OCI-LY3 (cell line): ENCODE measurements at regions not wholly inside any gene's neighbourhood (a gene's known extent, or its start where the extent isn't known, plus 50 kb on each side); places are given as distances from the start of the nearest gene placed in this dataset.

Experiments
- H2AFZ ChIP-seq: fragments of 200-600, 300-600 bp; shearing (Covaris generic); 2 replicates; pipeline ENCODE4 v1.6.0; 2014; ENCODE audit warnings: antibody characterized with exemption, low read depth, low read length
- H3K27ac ChIP-seq: fragments of 200-600, 300-600 bp; sonication (generic); 2 replicates; pipeline ENCODE4 v1.5.1; 2014; ENCODE audit warnings: mild to moderate bottlenecking, low read length, moderate library complexity, mixed read lengths
- H3K27me3 ChIP-seq: fragments of 200-600, 300-600 bp; sonication (generic); 2 replicates; pipeline ENCODE4 v1.6.1; 2014; ENCODE audit warnings: low read depth, low read length, mixed read lengths
- H3K36me3 ChIP-seq: fragments of 200-600, 300-600 bp; sonication (generic); replicated peaks from 2 replicates; pipeline ENCODE3; 2014; ENCODE audit warnings: low read depth, low read length, mixed read lengths
- H3K4me1 ChIP-seq: fragments of 300-600, 200-600 bp; sonication (generic); 2 replicates; pipeline ENCODE4 v1.6.1; 2014; ENCODE audit warnings: low read length, mixed read lengths
- H3K4me2 ChIP-seq: fragments of 200-600, 300-600 bp; sonication (generic); 2 replicates; pipeline ENCODE4 v1.6.1; 2014; ENCODE audit warnings: low read length, mixed read lengths
- H3K4me3 ChIP-seq: fragments of 300-600, 200-600 bp; sonication (generic); 2 replicates; pipeline ENCODE4 v1.5.1; 2014; ENCODE audit warnings: antibody characterized with exemption, mild to moderate bottlenecking, low read length, moderate library complexity
- H3K79me2 ChIP-seq: fragments of 300-600, 200-600 bp; shearing (Covaris generic); 2 replicates; pipeline ENCODE4 v1.6.1; 2014; ENCODE audit warnings: mild to moderate bottlenecking, low read length, mixed read lengths
- H3K9ac ChIP-seq: fragments of 300-600, 200-600 bp; shearing (Covaris generic); 2 replicates; pipeline ENCODE4 v1.6.0; 2014; ENCODE audit warnings: mild to moderate bottlenecking, low read length, moderate library complexity
- H3K9me3 ChIP-seq: fragments of 200-600, 300-600 bp; shearing (Covaris generic); 2 replicates; pipeline ENCODE4 v1.6.1; 2014; ENCODE audit warnings: low read length, mixed read lengths; ENCODE audit not compliant: insufficient read depth
- H4K20me1 ChIP-seq: fragments of 200-600, 300-600 bp; sonication (generic); 2 replicates; pipeline ENCODE4 v1.6.1; 2016; ENCODE audit warnings: low read length, mixed read lengths; ENCODE audit not compliant: insufficient read depth
- EZH2phosphoT487 ChIP-seq: fragments of 200-600 bp; shearing (Covaris generic); IDR thresholded peaks from 2 replicates; pipeline ENCODE4 v1.6.1; 2018; ENCODE audit warnings: antibody characterized with exemption, mixed run types, low read depth
- TF ChIP-seq, protein P1 (sequence below): fragments of 200-600, 300-600 bp; sonication (generic); IDR thresholded peaks from 2 replicates; pipeline ENCODE4 v1.5.1; 2014; ENCODE audit warnings: antibody characterized with exemption, low read length, low read depth

DNA sequence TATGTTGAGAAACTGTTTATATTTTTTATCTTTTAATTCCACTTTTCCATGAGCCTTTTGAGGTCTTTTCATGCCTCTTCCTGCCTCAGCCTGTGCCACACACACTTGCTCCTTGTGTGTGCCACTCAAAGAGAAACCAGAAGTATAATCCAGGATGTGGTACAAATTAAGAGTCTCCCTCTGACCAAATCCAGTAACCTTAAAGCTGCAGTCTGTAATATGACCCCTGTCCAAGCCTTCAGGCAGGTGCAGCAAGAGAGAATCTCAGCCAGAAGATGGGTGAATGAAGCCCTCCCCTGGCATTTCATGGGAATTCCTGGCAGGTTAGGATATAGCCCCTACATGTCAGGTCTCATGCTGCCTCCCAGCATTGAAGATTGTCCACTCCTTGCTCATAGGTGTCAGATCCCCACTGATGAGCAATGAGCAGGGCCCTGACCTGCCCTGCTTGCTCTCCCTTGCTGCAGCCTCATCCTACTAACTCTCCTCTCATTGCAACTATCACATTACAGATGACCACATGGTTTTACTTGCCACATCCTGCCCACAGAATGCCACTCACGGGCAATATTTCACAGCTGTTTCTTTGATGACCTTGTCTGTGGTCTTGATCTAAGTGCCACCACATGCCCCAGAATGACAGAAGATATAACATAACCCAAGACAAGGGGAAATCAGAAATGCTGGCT, 169.3 kb downstream of the SEC16B start:
- H3K9ac ChIP-seq, result no peak overlapping the region
- H3K36me3 ChIP-seq, result no peaks in the 10 kb centered on the region
- no peaks in the 10 kb centered on the region for H4K20me1 ChIP-seq
- peak overlapping the region; percentile 5; the same call in 1 of the 2 replicates for H3K4me2 ChIP-seq
- H3K79me2 ChIP-seq, result no peaks in the 10 kb centered on the region
- H2AFZ ChIP-seq, result no peak overlapping the region
- peaks cover 32% of the 10 kb centered on the region for H3K4me1 ChIP-seq
- H3K27ac ChIP-seq, result no peak overlapping the region
- no peaks in the 10 kb centered on the region; the same call in 1 of the 2 replicates for H3K9me3 ChIP-seq
- H3K27me3 ChIP-seq, result peaks cover 48% of the 10 kb centered on the region
- no peak for TF ChIP-seq EZH2phosphoT487
- TF ChIP-seq, protein P1, sequence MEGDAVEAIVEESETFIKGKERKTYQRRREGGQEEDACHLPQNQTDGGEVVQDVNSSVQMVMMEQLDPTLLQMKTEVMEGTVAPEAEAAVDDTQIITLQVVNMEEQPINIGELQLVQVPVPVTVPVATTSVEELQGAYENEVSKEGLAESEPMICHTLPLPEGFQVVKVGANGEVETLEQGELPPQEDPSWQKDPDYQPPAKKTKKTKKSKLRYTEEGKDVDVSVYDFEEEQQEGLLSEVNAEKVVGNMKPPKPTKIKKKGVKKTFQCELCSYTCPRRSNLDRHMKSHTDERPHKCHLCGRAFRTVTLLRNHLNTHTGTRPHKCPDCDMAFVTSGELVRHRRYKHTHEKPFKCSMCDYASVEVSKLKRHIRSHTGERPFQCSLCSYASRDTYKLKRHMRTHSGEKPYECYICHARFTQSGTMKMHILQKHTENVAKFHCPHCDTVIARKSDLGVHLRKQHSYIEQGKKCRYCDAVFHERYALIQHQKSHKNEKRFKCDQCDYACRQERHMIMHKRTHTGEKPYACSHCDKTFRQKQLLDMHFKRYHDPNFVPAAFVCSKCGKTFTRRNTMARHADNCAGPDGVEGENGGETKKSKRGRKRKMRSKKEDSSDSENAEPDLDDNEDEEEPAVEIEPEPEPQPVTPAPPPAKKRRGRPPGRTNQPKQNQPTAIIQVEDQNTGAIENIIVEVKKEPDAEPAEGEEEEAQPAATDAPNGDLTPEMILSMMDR, result no peak
- H3K4me3 ChIP-seq, result no peak overlapping the region

DNA sequence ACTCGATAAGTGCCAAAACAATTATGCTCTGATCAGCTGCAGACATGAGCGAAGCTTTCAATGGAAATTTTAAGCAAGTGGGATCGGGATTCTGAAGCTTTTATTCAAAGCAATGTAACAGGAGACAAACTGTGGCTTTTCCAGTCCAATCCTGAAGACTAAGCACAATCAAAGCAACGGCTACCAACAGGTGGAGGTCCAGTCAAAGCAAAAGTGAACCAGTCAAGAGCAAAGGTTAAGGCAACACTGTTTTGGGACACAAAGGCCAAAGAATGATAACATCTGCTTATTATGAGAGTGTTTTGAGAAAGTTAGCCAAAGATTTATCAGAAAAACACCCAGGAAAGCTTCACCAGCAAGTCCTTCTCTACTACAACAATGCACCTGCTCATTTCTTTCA, 170.1 kb downstream of the SEC16B start:
- H3K9me3 ChIP-seq, result no peaks in the 10 kb centered on the region; the same call in 1 of the 2 replicates
- H4K20me1 ChIP-seq, result no peaks in the 10 kb centered on the region
- peaks cover 53% of the 10 kb centered on the region for H3K27me3 ChIP-seq
- TF ChIP-seq, protein P1, result no peak
- TF ChIP-seq EZH2phosphoT487, result no peak
- no peak overlapping the region for H3K27ac ChIP-seq
- H3K4me2 ChIP-seq, result no peak overlapping the region
- H3K9ac ChIP-seq, result no peak overlapping the region
- H3K36me3 ChIP-seq, result no peaks in the 10 kb centered on the region
- no peaks in the 10 kb centered on the region for H3K79me2 ChIP-seq
- H3K4me1 ChIP-seq, result peaks cover 32% of the 10 kb centered on the region
- no peak overlapping the region for H2AFZ ChIP-seq
- H3K4me3 ChIP-seq, result no peak overlapping the region

DNA sequence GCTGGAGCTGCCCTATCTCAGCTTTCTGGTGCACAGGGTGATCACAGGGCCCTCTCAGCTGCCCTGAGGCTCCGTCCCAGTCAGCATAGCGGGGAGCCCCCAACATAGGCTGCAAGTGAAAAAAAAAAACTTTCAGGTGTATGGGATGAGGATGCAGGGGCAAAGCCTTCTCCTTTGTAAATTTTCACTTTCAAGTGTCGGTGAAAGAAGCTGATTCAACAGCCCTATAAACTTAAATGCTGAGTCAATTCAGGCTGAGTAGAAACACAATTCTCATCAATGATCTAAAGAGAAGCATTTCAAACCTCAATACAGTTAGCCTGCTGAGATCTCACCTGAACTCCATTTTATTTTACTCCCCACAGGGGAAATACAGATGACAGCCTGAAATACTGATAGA, 171.2 kb downstream of the SEC16B start:
- Histone ChIP-seq H3K9me3 (no peaks in the 10 kb centered on the region), H3K9ac (no peak overlapping the region), H3K36me3 (no peaks in the 10 kb centered on the region), H3K27ac (no peak overlapping the region; the same call in 1 of the 2 replicates), H3K4me1 (peaks cover 32% of the 10 kb centered on the region), H3K4me2 (no peak overlapping the region), H4K20me1 (no peaks in the 10 kb centered on the region), H3K79me2 (no peaks in the 10 kb centered on the region), H2AFZ (no peak overlapping the region), H3K27me3 (peaks cover 57% of the 10 kb centered on the region), H3K4me3 (no peak overlapping the region)
- TF ChIP-seq, protein P1, result no peak
- TF ChIP-seq EZH2phosphoT487, result no peak

DNA sequence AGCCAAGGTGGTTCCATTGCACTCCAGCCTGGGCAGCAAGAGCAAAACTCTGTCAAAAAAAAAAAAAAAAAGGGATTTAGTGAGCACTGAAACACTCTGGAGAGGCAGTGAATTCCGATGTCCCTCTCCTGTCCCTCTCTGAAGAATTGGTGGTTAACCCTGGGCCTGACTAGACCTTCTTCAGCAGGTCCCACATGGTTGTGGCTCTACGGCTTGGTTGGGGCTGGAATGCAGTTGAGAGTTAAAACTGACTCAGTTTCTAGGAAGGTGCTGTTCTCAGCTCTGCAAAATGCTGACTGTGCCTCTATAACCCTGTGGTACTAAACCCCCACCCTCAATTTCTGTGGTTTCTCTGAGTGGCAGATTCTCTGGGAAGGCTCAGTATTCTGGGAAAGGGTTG, 173.3 kb downstream of the SEC16B start:
- peaks cover 46% of the 10 kb centered on the region for H3K27me3 ChIP-seq

More for the DNA sequence above, 173.3 kb downstream of the SEC16B start:
- H3K4me1 ChIP-seq, result peaks cover 32% of the 10 kb centered on the region
- no peaks in the 10 kb centered on the region for H3K36me3 ChIP-seq
- H3K4me3 ChIP-seq, result no peak overlapping the region
- no peak overlapping the region for H3K4me2 ChIP-seq
- no peak for TF ChIP-seq EZH2phosphoT487
- TF ChIP-seq, protein P1, result no peak
- no peaks in the 10 kb centered on the region for H4K20me1 ChIP-seq
- H3K9me3 ChIP-seq, result peaks cover 4% of the 10 kb centered on the region; the same call in 1 of the 2 replicates
- H3K9ac ChIP-seq, result no peak overlapping the region
- H2AFZ ChIP-seq, result no peak overlapping the region
- no peaks in the 10 kb centered on the region for H3K79me2 ChIP-seq
- no peak overlapping the region for H3K27ac ChIP-seq
